ENCODE measurements at regions not wholly inside any gene's neighbourhood (a gene's known extent, or its start where the extent isn't known, plus 50 kb on each side); places are given as distances from the start of the nearest gene placed in this dataset.
A peak's percentile ranks its signal among the peaks of the same experiment; 100 is the strongest.

DNA sequence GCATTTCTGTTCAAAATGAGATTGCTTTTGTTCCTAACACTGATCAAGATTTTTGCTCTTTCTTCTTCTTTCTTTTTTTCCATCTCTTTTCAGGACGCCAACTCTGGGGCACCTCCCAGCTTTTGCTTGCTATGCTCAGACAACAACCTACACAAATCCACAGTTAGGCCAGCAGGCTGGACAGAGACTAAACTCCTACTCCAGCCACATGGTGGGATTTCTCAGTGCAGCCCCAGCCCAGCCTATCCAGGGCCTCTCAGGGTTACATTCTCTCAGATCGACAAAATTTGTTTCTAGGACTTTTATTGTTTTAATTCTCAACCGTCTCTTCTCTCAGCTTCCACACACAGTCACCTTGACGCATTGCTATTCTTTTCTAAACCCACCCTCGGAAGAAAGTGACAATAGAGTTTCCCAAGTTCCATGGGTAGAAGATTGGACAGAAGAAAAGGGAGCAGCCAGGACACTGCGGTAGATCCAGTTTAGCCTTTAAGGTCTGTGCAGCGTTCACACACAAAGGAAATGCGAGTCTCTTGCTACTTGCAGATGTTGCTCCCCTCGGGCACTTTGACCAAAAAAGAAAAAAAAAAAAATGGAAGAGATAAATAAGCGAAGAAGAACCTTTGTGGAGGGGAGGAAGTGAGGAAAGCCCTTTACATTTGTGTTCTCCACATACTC lies 588.6 kb upstream of the GRAMD2B start:
- no peak for DNase-seq

DNA sequence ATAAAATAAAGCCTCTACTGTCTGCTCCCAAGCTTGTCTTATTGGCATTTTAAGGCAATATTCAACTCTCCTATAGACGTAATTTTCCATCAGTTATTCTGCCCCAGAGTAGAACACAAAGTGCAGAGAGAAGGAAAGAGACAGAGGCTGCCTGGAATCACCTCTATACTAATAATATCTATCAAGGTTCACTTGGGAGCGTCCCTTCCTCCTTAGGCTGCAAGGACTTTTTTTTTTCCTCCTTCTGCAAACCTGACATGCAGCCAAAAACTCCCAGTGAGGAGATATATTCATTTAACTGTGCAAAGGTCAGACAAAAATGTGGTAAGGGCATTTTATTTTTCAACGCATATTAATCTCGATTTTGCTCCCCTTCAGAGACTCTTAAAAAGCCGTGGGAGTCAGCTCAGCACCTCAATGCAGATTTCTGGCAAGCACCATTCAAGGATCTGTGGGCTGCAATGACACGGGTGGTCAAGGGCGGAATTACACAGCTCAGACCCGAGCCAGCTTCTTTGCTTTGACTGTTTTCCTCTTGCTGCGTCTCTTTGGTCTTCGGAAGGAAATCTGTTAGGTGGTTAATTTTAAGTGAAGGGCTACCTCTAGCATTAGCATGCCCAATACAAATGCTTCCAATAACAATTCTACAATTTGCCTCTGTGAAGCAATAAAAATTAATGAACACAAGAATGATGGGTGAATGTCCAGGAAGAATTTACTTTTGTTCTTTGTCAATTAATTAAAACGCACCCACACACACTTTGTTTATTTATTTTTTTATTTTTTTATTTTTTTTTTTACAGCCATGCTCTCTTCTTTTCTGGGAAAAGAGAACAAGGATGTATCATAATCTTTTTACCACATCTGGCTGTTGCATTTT lies 587.7 kb upstream of the GRAMD2B start:
- DNase-seq, result peak; percentile 68

DNA sequence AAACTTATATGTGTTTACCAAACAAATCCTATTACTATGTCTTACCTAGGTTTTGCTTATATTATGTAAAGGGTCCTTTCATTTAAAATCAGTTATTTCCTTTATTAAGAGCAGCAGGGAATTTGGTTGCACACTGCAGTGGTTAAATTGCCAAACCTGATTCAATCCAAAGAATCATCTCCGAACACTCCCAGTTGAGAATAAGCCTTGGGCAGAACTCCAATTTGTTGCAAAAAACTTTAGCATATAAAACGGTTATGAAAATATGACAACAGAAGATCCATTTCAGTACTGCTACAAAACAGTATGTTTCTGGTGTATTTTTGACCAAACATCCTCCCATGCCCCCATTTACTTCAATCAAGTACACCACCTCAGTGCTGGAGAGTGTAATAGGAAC lies 587.0 kb upstream of the GRAMD2B start:
- no peak for DNase-seq

DNA sequence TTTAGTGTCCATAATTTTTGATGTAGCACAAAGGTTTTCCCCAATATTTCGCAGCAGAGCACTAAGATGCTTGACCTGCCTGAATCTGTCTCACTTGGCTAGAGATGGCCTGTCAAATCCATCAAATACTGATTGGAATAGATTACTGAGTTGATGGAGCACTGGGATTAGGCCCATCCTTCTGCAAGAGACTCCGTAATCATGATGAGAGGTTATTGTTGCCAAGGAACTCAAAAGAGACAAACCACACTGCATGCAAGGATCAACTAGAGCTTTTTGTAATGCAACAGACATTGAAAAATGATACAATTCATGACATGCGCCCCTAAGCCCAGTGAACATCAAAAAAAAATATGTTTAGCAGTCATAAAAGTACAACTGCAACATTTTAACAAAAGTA lies 585.3 kb upstream of the GRAMD2B start:
- DNase-seq, result no peak

DNA sequence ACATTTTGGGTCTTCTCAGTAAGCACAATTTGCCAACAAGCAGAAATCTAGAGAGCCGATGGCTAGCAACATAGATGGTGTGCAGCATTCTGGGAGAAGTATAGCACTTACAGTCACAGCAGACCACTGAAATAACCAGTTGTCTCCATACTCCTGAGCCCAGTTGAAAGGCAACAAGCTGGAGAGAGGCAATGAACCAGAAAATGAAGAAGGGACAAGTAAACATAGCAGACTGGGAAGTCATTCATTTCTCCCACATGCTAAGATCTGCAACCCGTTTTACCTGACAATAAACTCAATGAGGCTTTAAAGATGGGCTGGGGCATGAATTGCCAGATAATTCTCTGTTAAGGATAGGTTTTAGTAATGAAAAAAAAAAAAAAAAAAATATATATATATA lies 575.6 kb upstream of the GRAMD2B start:
- DNase-seq, result no peak

DNA sequence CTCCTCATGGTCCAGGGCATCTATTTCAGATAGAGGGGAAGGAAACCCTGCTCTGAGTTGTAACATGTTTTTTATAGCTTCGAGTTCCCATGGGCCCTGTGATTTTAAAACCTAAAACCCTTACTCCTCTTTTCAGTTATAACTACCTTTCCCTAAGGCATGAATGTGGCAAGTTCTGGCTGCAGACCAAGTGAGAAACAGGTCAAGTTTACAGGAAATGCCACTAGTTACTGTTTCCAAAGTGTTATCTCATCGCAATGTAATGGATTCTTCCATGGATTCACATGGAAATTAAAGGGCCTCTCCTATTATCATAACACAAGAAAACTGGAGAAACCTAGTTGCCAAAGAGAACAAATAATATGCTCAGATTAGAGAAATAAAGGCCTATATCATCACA lies 574.5 kb upstream of the GRAMD2B start:
- no peak for DNase-seq

DNA sequence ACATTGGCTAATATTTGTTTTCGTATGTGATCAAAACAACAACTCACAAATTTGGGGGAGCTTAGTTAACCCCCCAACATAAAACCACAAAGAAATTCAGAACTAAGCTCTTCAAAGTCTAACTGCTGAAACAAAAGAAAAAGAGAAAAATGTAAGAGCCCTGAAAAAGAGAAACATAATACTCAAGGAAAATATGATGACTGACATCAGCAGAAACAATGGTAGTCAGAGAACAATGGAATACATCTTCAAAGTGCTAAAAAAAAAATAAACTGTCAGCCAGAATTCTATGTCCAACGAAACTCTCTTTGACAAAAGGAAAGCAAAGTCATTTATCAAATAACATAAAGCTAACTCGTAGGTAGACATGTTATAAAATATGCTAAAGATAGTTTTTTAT lies 566.3 kb upstream of the GRAMD2B start:
- no peak for DNase-seq

DNA sequence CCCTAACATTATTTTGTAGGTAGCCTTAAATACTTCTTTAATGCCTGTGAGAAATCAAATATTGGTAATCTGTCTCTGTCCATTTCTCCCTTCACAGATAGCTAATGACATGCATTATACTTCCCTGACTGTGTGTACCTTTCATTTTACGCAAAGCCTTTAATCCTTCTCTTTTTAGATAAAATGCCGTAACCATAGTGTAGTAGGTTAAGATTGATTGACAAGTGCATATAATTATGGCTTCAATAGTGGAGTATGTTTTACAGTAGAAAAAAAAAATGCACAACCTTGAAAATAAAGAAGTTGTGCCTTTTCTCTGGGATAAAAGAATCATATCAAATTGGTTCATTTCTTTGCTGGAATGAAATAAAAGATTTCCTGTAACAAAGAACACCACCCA lies 559.6 kb upstream of the GRAMD2B start:
- no peak for DNase-seq

DNA sequence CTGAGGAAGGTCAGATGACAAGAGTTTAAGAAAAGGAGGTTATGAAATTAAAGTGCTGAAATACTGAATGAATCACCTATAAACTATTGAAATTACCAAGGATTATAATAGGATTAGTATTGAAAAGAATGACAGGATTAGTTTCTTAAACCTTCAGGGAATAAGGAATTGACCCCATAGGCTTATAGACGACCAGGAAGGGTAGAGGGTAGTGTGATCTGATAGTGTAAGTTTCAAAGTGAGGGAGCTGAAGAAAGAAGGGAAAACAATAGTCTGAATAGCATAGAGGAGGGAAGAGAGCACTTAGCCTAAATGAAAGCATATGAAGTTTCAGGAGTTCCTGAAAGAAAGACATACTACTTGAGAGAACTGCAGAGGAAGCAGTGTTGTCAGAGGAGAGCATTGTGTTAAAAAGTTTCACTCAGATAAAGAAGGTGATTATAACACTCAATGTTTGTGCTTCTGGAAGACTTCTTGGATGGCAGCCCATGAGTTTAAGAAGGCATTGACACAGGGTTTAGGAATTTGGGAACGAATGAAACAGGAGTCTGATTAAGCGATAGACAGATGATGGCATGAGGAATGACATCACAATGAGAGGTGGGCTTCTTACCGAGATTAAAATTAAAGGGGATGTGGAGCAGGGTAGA lies 557.9 kb upstream of the GRAMD2B start:
- no peak for DNase-seq

DNA sequence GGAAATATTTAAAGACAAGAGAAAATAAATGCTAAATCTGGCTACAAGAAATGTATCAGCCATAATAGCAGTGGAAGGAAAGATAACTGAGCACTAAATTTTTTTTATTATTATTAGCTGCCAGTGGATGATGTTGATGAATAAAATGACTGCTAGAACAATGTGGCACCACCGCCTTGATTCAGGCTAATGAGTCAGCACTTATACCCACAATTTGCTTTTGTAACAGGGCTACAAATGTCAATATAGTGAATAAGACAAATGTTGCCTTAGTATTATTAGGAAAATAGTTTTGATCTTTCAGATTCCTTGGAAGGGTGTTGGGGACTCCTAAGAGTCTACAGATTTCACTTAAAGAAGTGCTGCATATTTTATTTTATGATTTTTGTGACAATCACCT lies 555.2 kb upstream of the GRAMD2B start:
- no peak for DNase-seq

DNA sequence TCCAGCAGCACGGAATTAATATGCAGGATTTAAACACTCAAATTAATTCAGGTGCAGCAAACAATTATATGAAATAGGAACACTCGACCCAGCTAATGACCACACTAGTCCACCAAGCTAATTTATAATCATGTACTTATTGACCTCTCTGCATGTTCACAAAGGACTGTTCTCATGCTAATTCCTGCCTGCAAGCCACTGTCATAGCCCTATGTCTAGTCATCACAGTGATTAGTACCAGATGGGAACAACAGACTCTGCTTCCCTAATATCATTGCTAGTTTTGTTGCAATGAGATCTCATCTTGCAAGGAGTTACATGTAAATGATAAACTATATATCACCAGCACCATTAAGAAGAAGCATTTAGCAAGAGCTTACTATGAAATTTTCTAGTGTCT lies 553.0 kb upstream of the GRAMD2B start:
- no peak for DNase-seq

DNA sequence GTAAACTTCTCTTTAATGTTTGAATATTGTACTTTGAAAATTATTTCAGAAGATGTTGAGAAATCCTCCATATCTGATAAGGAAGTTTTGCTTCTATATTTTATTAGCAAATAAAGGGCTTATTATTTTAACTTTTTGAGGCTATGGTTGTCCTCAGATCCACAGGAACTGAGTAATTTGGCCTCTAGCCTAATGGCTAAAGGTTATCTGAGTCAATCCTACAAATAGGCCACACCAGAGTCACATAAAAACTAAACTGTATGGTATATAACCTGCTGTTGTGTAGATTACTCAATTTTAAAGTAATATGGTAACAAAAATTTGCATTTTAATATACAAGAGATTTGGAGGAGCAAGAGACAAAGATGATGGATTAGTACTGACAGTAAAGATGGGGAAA lies 549.2 kb upstream of the GRAMD2B start:
- DNase-seq, result no peak

DNA sequence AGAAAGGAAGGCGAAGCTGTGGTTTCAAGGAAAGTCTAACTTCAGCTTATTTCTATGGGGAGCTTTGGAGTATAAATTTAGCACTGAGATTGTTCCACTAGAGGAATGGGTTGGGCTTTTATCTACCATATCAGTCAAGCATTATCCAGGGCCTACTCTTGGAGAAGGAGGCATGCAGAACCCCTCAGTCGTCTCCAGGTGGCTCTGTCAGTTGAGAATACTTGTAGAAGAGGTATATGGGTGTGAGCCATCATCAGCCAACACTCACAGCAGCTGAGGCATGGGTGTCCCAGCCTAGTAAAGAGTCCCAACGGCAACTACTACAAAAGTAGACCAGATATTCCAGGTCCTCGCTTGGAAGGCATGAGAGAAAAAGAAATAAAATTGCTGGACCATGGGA lies 548.5 kb upstream of the GRAMD2B start:
- no peak for DNase-seq

DNA sequence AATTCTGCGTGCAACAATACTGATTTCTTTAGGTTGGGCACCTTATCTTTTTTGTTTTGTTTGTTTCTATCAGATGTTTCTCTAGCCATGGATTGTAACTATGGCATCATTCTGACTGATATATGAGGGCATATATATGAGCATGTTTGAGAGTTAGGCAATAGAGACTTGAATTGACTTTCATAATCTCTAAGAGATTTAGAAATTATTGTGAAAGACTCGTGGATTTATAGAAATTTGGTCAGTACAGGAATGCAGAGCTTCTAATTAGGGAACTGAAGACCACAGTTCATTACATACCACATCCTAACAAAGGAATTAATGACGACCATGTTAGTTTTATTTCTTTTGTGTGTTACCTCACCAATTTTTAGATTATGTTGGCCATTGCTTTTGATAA lies 546.0 kb upstream of the GRAMD2B start:
- no peak for DNase-seq

DNA sequence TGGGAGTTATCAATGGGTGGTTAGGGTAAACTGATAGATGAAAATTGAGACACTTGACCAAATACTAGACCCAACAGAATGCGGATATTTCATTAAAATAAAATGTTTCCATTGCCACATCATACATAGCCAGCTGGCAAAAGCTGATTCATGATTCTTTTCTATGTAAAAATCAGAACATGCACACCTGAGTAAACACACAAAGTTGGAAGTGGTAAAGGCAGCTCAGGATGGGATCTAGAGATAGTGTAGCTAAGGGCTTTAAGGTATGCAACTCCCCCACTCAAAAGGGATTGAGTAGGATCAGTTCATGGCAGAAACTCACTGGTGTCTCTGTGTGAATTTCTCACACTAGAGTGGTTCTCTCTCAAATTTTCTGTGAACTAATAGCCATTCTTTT lies 541.1 kb upstream of the GRAMD2B start:
- no peak for DNase-seq

DNA sequence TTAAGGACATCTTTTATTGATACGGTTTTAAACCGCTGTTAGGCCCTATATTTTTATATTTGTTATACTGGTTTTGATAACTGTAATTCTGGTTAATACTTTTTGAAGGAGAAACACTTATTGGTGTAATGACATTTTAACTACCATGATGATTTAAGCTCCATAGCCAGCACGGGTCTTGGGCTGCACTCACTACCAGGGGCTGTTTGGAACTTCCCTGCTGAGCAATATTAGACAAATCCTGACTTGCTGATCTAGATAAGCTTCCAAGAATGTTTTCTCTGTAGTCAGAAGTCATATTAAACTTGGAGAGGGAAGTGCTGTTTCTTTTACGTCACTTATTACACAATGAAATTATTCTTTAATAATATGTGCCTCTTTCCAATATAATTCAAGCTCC lies 540.0 kb upstream of the GRAMD2B start:
- no peak for DNase-seq

DNA sequence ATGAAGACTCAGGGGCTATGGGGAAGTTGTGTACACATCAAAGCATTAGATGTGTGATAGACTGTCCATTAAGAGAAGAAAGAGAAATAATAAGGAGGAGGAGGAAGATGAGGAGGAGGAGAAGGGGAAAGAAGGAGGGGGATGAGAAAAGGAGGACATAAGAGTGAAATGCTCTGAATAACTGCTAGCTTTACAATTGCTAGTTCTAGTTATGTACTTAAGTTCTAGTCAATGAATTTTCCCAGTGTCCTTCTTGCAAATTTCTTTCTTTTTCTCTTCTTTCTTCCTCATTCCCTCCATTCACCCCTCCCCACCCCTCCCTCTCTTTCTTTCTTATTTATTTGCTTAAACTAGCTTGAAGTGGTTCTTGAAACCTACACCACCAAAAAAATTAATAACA lies 534.9 kb upstream of the GRAMD2B start:
- no peak for DNase-seq

DNA sequence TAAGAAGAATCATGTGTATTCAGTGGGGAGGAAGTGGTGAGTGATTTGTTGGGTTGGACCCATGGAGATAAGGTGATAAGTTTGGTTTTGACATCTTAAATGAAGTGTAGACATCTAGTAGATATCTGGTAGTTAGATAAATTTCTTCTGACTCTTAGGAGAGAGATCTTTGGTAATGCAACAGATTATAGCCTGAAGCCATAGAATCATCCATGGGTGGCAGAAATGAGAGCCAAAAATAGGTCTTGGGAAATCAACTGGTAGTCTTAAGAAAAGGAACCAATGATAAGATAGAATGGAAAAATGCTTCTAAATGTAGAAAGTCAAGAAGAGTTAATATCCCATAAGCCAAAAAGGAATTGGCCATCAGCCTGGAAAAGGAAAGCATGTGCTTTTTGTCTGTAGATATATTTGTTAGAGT lies 532.7 kb upstream of the GRAMD2B start:
- DNase-seq, result no peak

DNA sequence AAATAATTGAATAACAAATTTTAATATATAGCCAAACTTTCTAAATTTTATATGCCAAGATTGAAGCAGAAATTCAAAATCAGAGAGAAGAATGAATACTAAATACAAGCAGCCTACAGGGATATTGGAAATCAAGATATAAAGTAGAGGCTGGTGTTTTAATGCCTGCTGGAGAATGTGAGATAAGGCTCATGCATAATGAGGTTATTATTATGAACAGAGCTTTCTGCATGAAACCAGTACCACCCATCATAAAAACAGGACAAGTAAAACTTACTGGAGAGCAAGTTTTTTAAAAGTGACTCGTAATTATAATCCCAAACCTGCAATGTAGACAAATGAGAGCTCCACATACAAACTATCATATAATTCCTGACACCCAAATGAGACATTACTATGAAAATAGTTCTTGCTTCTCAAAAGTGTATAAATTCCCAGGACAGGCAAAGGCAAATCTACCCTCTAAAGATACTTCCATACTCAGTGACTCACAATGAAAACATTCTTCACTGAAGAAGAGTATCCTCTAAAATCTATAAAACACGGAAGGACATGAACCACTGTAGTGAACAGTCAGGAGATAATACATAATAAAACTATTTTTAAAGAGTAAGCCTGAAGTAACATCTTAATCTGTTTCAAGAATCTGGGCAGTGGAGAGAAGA lies 532.0 kb upstream of the GRAMD2B start:
- no peak for DNase-seq

DNA sequence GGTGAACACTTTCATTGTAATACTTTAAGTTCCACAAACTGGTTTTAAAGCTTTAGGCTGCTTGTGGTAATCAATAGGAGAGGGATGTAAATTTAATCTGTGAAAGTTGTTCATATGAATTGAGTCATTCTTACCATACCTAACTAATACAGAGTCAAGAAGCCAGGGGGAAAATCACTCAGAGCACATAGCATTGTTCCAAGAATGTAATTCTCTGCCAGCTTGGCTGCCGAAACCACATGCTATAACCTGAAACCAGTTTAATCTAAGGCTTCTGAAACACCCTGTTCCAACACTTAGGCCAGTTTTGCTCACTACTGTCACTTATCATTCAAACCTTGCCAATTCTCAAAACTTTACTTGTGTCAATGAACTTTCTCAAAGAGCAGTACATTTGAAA lies 528.8 kb upstream of the GRAMD2B start:
- peak; percentile 36 for DNase-seq

DNA sequence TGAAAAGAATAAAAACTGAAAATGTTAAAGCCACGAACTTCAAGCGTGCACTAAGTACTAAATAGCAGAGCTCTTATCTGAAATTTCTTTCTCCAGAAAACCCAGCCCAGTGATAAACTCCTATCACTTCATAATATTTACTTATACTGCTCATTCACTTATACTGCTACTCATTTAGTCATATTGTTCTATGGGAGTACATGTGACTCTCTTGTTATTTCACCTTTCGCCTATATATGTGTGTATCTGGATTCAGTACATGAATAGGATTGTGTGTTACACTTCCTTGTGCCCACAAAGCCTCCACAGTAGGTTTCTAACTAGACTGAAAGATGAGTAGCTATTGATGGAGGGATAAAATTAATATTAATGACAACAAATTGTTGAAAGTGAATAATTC lies 526.8 kb upstream of the GRAMD2B start:
- no peak for DNase-seq

DNA sequence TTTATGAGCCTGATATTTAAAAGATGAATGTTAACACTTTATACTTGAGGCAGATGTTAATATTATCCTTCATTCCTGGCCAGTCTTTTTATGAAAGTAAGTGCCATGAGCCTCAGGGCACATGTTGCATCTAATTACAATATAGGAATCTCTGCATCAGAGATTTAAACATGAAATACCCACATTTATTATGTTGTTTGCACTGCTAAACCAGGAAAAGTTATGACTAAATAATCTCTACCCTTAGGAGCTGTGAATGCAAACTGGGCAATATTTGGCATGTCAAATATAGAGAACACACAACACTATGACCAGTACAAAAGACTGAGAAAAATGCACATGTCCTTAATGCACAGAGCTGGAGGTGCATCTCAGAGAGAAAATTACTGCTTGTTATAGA lies 526.1 kb upstream of the GRAMD2B start:
- no peak for DNase-seq

DNA sequence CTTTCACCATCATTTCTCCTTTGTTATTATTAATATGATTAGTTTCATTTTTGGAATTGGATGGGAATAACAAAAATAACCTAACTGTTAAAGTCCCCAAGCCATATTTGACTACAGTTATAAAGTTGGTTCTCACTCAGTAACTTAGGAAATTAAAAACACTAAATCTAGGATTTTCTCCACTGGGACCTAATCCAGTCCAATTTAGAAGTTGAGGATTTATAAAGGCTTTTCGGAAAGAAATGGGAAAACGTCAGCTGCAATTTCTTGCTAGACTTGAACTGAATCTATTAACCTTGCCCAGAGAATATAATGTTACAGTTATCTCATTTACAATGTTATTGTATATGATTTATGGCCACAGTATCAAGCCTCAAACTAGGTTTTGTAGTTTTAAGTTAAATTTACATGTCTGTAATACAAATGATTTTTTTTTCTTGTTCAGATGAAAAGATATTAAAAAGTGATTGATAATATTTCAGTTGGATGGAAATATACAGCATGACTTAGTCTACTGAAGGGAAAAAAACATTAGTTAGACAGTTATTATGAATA lies 524.3 kb upstream of the GRAMD2B start:
- no peak for DNase-seq
